ES-I3 (cell line): ENCODE measurements at regions not wholly inside any gene's neighbourhood (a gene's known extent, or its start where the extent isn't known, plus 50 kb on each side); places are given as distances from the start of the nearest gene placed in this dataset.
"Not testable (repeated sequence)": the region's sequence is repeated elsewhere in the genome, so short reads cannot be mapped to it uniquely, and the experiment has no call there.

Experiments used
- H3K36me3 ChIP-seq: 2 replicates; pipeline ENCODE4 v1.6.1; 2013; ENCODE audit warnings: mild to moderate bottlenecking, low read length, control low read depth, moderate library complexity; ENCODE audit not compliant: insufficient read depth
- H3K4me1 ChIP-seq: 2 replicates; pipeline ENCODE4 v1.6.1; 2013; ENCODE audit warnings: mild to moderate bottlenecking, control low read depth, low read length; ENCODE audit not compliant: insufficient read depth
- H3K9ac ChIP-seq: 2 replicates; pipeline ENCODE4 v1.6.1; 2013; ENCODE audit warnings: low read depth, mild to moderate bottlenecking, low read length, moderate library complexity
- H3K9me3 ChIP-seq: 2 replicates; pipeline ENCODE4 v1.6.1; 2013; ENCODE audit warnings: mild to moderate bottlenecking, low read length, moderate library complexity; ENCODE audit not compliant: control insufficient read depth, insufficient read depth

- no peak overlapping the region for H3K9ac ChIP-seq
- H3K9me3 ChIP-seq: no peaks in the 10 kb centered on the region
- no peaks in the 10 kb centered on the region for H3K4me1 ChIP-seq
- H3K36me3 ChIP-seq: no peaks in the 10 kb centered on the region
Measured at GRCh38 chr10:53162856-53163255, 390.3 kb upstream of the MBL2 start.

- Histone ChIP-seq H3K4me1 (no peaks in the 10 kb centered on the region), H3K9ac (no peak overlapping the region), H3K36me3 (no peaks in the 10 kb centered on the region), H3K9me3 (no peaks in the 10 kb centered on the region; the same call in 1 of the 2 replicates)
Measured at GRCh38 chr10:53161231-53161630, 388.6 kb upstream of the MBL2 start.

- H3K36me3 ChIP-seq, H3K4me1 ChIP-seq, H3K9ac ChIP-seq, H3K9me3 ChIP-seq: not testable (repeated sequence)
Measured at GRCh38 chr10:53155674-53156073, 383.1 kb upstream of the MBL2 start.

GRCh38 chr10:53153831-53154230 lies 381.2 kb upstream of the MBL2 start:
- Histone ChIP-seq H3K4me1 (no peaks in the 10 kb centered on the region), H3K36me3 (no peaks in the 10 kb centered on the region), H3K9me3 (peaks cover 8% of the 10 kb centered on the region), H3K9ac (no peak overlapping the region)

- Histone ChIP-seq H3K9ac (no peak overlapping the region), H3K36me3 (no peaks in the 10 kb centered on the region), H3K9me3 (no peaks in the 10 kb centered on the region), H3K4me1 (no peaks in the 10 kb centered on the region)
Measured at GRCh38 chr10:53140506-53140905, 367.9 kb upstream of the MBL2 start.

GRCh38 chr10:53135897-53136253 lies 363.3 kb upstream of the MBL2 start:
- Histone ChIP-seq H3K9ac (no peak overlapping the region), H3K4me1 (no peaks in the 10 kb centered on the region), H3K36me3 (no peaks in the 10 kb centered on the region), H3K9me3 (no peaks in the 10 kb centered on the region)

GRCh38 chr10:53135213-53135896 lies 362.8 kb upstream of the MBL2 start:
- Histone ChIP-seq H3K9me3 (no peaks in the 10 kb centered on the region), H3K9ac (no peak overlapping the region), H3K4me1 (no peaks in the 10 kb centered on the region), H3K36me3 (no peaks in the 10 kb centered on the region)

- Histone ChIP-seq H3K9ac (no peak overlapping the region), H3K36me3 (no peaks in the 10 kb centered on the region), H3K9me3 (no peaks in the 10 kb centered on the region), H3K4me1 (no peaks in the 10 kb centered on the region)
Measured at GRCh38 chr10:53134050-53134449, 361.5 kb upstream of the MBL2 start.

- H3K4me1 ChIP-seq: no peaks in the 10 kb centered on the region
- no peaks in the 10 kb centered on the region for H3K9me3 ChIP-seq
- H3K9ac ChIP-seq: no peak overlapping the region
- H3K36me3 ChIP-seq: no peaks in the 10 kb centered on the region
Measured at GRCh38 chr10:53130337-53130736, 357.8 kb upstream of the MBL2 start.

GRCh38 chr10:53127686-53128085 lies 355.1 kb upstream of the MBL2 start:
- Histone ChIP-seq H3K9me3 (no peaks in the 10 kb centered on the region), H3K9ac (no peak overlapping the region), H3K4me1 (no peaks in the 10 kb centered on the region), H3K36me3 (no peaks in the 10 kb centered on the region)

- Histone ChIP-seq H3K9me3 (no peaks in the 10 kb centered on the region), H3K36me3 (no peaks in the 10 kb centered on the region), H3K4me1 (no peaks in the 10 kb centered on the region), H3K9ac (no peak overlapping the region)
Measured at GRCh38 chr10:53123311-53123710, 350.7 kb upstream of the MBL2 start.

GRCh38 chr10:53122281-53122680 lies 349.7 kb upstream of the MBL2 start:
- no peaks in the 10 kb centered on the region for H3K36me3 ChIP-seq
- H3K9me3 ChIP-seq: no peaks in the 10 kb centered on the region

GRCh38 chr10:53115660-53116059 lies 343.1 kb upstream of the MBL2 start:
- H3K4me1 ChIP-seq: no peaks in the 10 kb centered on the region
- H3K36me3 ChIP-seq: no peaks in the 10 kb centered on the region
- peaks cover 4% of the 10 kb centered on the region for H3K9me3 ChIP-seq
- H3K9ac ChIP-seq: no peak overlapping the region

More at GRCh38 chr10:53122281-53122680, 349.7 kb upstream of the MBL2 start:
- Histone ChIP-seq H3K9ac (no peak overlapping the region), H3K4me1 (no peaks in the 10 kb centered on the region)

GRCh38 chr10:53111529-53111928 lies 338.9 kb upstream of the MBL2 start:
- Histone ChIP-seq H3K9ac (no peak overlapping the region), H3K36me3 (no peaks in the 10 kb centered on the region), H3K9me3 (peaks cover 4% of the 10 kb centered on the region), H3K4me1 (0 out of 2 replicates have a peak, but pooled peaks cover 4% of the 10 kb centered on the region)

- Histone ChIP-seq H3K4me1 (0 out of 2 replicates have a peak, but pooled peaks cover 4% of the 10 kb centered on the region), H3K9me3 (peaks cover 4% of the 10 kb centered on the region), H3K36me3 (no peaks in the 10 kb centered on the region), H3K9ac (no peak overlapping the region)
Measured at GRCh38 chr10:53109320-53109719, 336.7 kb upstream of the MBL2 start.
